H1 (cell line): ENCODE measurements at regions not wholly inside any gene's neighbourhood (a gene's known extent, or its start where the extent isn't known, plus 50 kb on each side); places are given as distances from the start of the nearest gene placed in this dataset.

ENCODE experiments used
- ATF2 ChIP-seq: IDR thresholded peaks from 2 replicates; pipeline ENCODE4 v1.6.1; 2012; ENCODE audit warnings: low read length, inconsistent platforms
- BRCA1 ChIP-seq: IDR thresholded peaks from 2 replicates; pipeline ENCODE4 v1.6.1; 2012; ENCODE audit warnings: low read depth, low read length, improper control_type of control experiment
- CBX5 ChIP-seq: fragments of 300-800, 300-1000 bp; sonication (generic); IDR thresholded peaks from 2 replicates; pipeline ENCODE4 v1.7.1; 2016; ENCODE audit warnings: antibody characterized with exemption, low read length, low read depth
- CTCF ChIP-seq, 3 experiments: IDR thresholded peaks; 1 replicate in 2 of 3; 2 replicates in 1 of 3; pipeline versions ENCODE4 v1.5.1 to v1.6.1; 2011; ENCODE audit warnings: low read length in 3 of 3, mild to moderate bottlenecking in 3 of 3, inconsistent platforms in 2 of 3, low read depth in 1 of 3, moderate library complexity in 1 of 3; ENCODE audit not compliant: insufficient read depth in 1 of 3; ENCODE audit errors: control extremely low read depth in 1 of 3
- EP300 ChIP-seq, 2 experiments: IDR thresholded peaks; 1 replicate in 1 of 2; 2 replicates in 1 of 2; pipeline ENCODE4 v1.6.1; 2011 to 2012; ENCODE audit warnings: low read depth in 2 of 2, low read length in 2 of 2, mild to moderate bottlenecking in 2 of 2, borderline replicate concordance in 1 of 2, inconsistent platforms in 1 of 2, moderate library complexity in 1 of 2
- EZH2 ChIP-seq: fragments of 200-600 bp; sonication (generic); IDR thresholded peaks from 2 replicates; pipeline ENCODE4 v1.7.1; 2012; ENCODE audit warnings: low read depth, mild to moderate bottlenecking, moderate library complexity, low read length, inconsistent platforms; ENCODE audit not compliant: severe bottlenecking
- JUND ChIP-seq: IDR thresholded peaks from 2 replicates; pipeline ENCODE4 v1.6.1; 2011; ENCODE audit warnings: mild to moderate bottlenecking, improper control_type of control experiment, low read length
- POLR2A ChIP-seq, 2 experiments: IDR thresholded peaks; 1 replicate in 1 of 2; 2 replicates in 1 of 2; pipeline ENCODE4 v1.6.1; 2011; ENCODE audit warnings: low read depth in 2 of 2, low read length in 2 of 2, mild to moderate bottlenecking in 2 of 2; ENCODE audit errors: control extremely low read depth in 1 of 2
- RBBP5 ChIP-seq: IDR thresholded peaks from 2 replicates; pipeline ENCODE4 v1.7.1; 2012; ENCODE audit warnings: low read depth, mild to moderate bottlenecking, inconsistent platforms, low read length, moderate library complexity, borderline replicate concordance
- SP4 ChIP-seq: IDR thresholded peaks from 2 replicates; pipeline ENCODE4 v1.6.1; 2012; ENCODE audit warnings: low read length, inconsistent platforms
- TEAD4 ChIP-seq: IDR thresholded peaks from 2 replicates; pipeline ENCODE4 v1.6.1; 2012; ENCODE audit warnings: low read depth, low read length, inconsistent platforms, mixed read lengths
- YY1 ChIP-seq: IDR thresholded peaks from 2 replicates; pipeline ENCODE4 v1.6.1; 2011; ENCODE audit warnings: low read depth, mild to moderate bottlenecking, low read length

GRCh38 chr12:88428350-88428749 lies 151.9 kb downstream of the KITLG start:
- TF ChIP-seq ATF2 (no peak), CTCF (IDR thresholded peaks at IDR 0.05; ENCODE audit: control extremely low read depth in 1 of 3, insufficient read depth in 1 of 3, low read depth in 1 of 3, low read length in 3 of 3) (no peak), JUND (no peak), RBBP5 (no peak), SP4 (no peak), BRCA1 (no peak), YY1 (no peak), CBX5 (no peak), EZH2 (no peak), EP300 (IDR thresholded peaks at IDR 0.05; ENCODE audit: borderline replicate concordance in 1 of 2, low read depth in 2 of 2, low read length in 2 of 2) (no peak), POLR2A (IDR thresholded peaks at IDR 0.05; ENCODE audit: control extremely low read depth in 1 of 2, low read depth in 2 of 2, low read length in 2 of 2) (no peak), TEAD4 (no peak)
